Endothelial cell of umbilical vein (primary cell): ENCODE measurements at regions not wholly inside any gene's neighbourhood (a gene's known extent, or its start where the extent isn't known, plus 50 kb on each side); places are given as distances from the start of the nearest gene placed in this dataset.

Source experiments
- BruUV-seq: library from RNA; stranded (reverse); fragments of 400-500 nt; replicated peaks from 2 replicates; lab custom pipeline; 2021; lab: Mats Ljungman, UMichigan
- CTCF ChIA-PET: fragments of 300-600, 350-600 bp; sonication (Branson Sonifier 250); formaldehyde crosslinking; loops from one replicate; lab custom pipeline; 2021; ENCODE audit warnings: antibody characterized with exemption, inconsistent platforms; lab: Charles Lee
- POLR2A ChIA-PET: fragments of 300-600, 350-600 bp; sonication (Branson Sonifier 250); formaldehyde crosslinking; loops from one replicate; lab custom pipeline; 2021; ENCODE audit warnings: antibody characterized with exemption, inconsistent platforms; lab: Charles Lee
- DNase-seq: peaks from one replicate; pipeline ENCODE4 v3.0.0-alpha.2; 2011; ENCODE audit warnings: low read depth, low spot score
- FAIRE-seq: peaks from 2 replicates; lab custom pipeline; 2011; peaks lifted over from hg19 to GRCh38; lab: Jason Lieb, UNC
- H2AFZ ChIP-seq: 2 replicates; pipeline ENCODE4 v1.6.0; 2012; ENCODE audit warnings: low read depth, low read length, control low read depth, inconsistent platforms
- H3K27ac ChIP-seq: 2 replicates; pipeline ENCODE4 v1.5.1; 2011; ENCODE audit warnings: low read depth, mild to moderate bottlenecking, control low read depth, low read length, moderate library complexity; ENCODE audit not compliant: insufficient read depth
- H3K27me3 ChIP-seq, 2 experiments: 2 replicates each; pipeline versions ENCODE4 v1.6.0 to v1.6.1; 2011; ENCODE audit warnings: low read length in 2 of 2, mixed read lengths in 1 of 2; ENCODE audit not compliant: control insufficient read depth in 2 of 2, insufficient read depth in 2 of 2
- H3K36me3 ChIP-seq, 2 experiments: 2 replicates in 1 of 2; 3 replicates in 1 of 2; pipeline ENCODE4 v1.5.1; 2011; ENCODE audit warnings: low read length in 2 of 2, mild to moderate bottlenecking in 1 of 2, moderate library complexity in 1 of 2; ENCODE audit not compliant: control insufficient read depth in 2 of 2, insufficient read depth in 2 of 2; ENCODE audit errors: extremely low read depth in 1 of 2
- H3K4me1 ChIP-seq: 3 replicates; pipeline ENCODE4 v1.5.1; 2011; ENCODE audit warnings: mild to moderate bottlenecking, low read length; ENCODE audit not compliant: control insufficient read depth, insufficient read depth; ENCODE audit errors: extremely low read depth
- H3K4me2 ChIP-seq: 2 replicates; pipeline ENCODE4 v1.6.1; 2011; ENCODE audit warnings: low read length, control low read depth, mixed read lengths; ENCODE audit not compliant: insufficient read depth
- H3K4me3 ChIP-seq, 3 experiments: fragments of 200-600 bp in 1 of 3; sonication (generic), shearing (Covaris generic) in 1 of 3; replicated peaks in 1 of 3; 2 replicates each; pipeline ENCODE4 v1.5.1; 2011 to 2016; ENCODE audit warnings: control low read depth in 3 of 3, low read length in 3 of 3, mild to moderate bottlenecking in 2 of 3, inconsistent platforms in 1 of 3, low read depth in 1 of 3, moderate library complexity in 1 of 3; ENCODE audit not compliant: insufficient read depth in 1 of 3
- H3K79me2 ChIP-seq: 2 replicates; pipeline ENCODE4 v1.6.0; 2012; ENCODE audit warnings: low read length, inconsistent platforms; ENCODE audit not compliant: control insufficient read depth, insufficient read depth
- H3K9ac ChIP-seq: replicated peaks from 2 replicates; pipeline ENCODE3; 2011; ENCODE audit warnings: low read length, control low read depth; ENCODE audit not compliant: insufficient read depth; ENCODE audit errors: extremely low read depth
- H3K9me1 ChIP-seq: replicated peaks from 3 replicates; pipeline ENCODE4 v1.6.0; 2011; ENCODE audit warnings: mild to moderate bottlenecking, low read length; ENCODE audit not compliant: control insufficient read depth, insufficient read depth; ENCODE audit errors: extremely low read depth
- H3K9me3 ChIP-seq: replicated peaks from 2 replicates; pipeline ENCODE4 v1.5.1; 2012; ENCODE audit warnings: low read length, inconsistent platforms; ENCODE audit not compliant: control insufficient read depth, insufficient read depth
- H4K20me1 ChIP-seq: replicated peaks from 2 replicates; pipeline ENCODE3; 2011; ENCODE audit warnings: mild to moderate bottlenecking, low read length; ENCODE audit not compliant: control insufficient read depth, insufficient read depth; ENCODE audit errors: extremely low read depth
- EZH2 ChIP-seq: IDR thresholded peaks from 2 replicates; pipeline ENCODE4 v1.6.1; 2012; ENCODE audit warnings: borderline replicate concordance, low read depth, mild to moderate bottlenecking, moderate library complexity, low read length, inconsistent platforms; ENCODE audit not compliant: severe bottlenecking
- FOS ChIP-seq: IDR thresholded peaks from 2 replicates; pipeline ENCODE4 v1.6.1; 2011; ENCODE audit warnings: mild to moderate bottlenecking, low read length, moderate library complexity, borderline replicate concordance; ENCODE audit not compliant: insufficient read depth
- GATA2 ChIP-seq: IDR thresholded peaks from 2 replicates; pipeline ENCODE4 v1.7.0; 2011; ENCODE audit warnings: low read depth, mild to moderate bottlenecking, moderate library complexity, mixed read lengths, low read length; ENCODE audit not compliant: insufficient read length, insufficient read depth
- JUN ChIP-seq: IDR thresholded peaks from 2 replicates; pipeline ENCODE4 v1.6.1; 2011; ENCODE audit warnings: borderline replicate concordance, low read depth; ENCODE audit not compliant: insufficient read length, insufficient read depth
- MYC ChIP-seq: IDR thresholded peaks from one replicate; pipeline ENCODE4 v1.6.1; 2011; ENCODE audit warnings: mild to moderate bottlenecking, low read depth, low read length
- POLR2A ChIP-seq: IDR thresholded peaks from 2 replicates; pipeline ENCODE4 v1.6.1; 2012; ENCODE audit warnings: low read depth, mild to moderate bottlenecking, control low read depth, low read length
- POLR2AphosphoS5 ChIP-seq: IDR thresholded peaks from 2 replicates; pipeline ENCODE4 v1.6.1; 2012; ENCODE audit warnings: low read depth, mild to moderate bottlenecking, control low read depth, low read length, moderate library complexity; ENCODE audit not compliant: insufficient read depth
- dilution Hi-C: fragments of 300-500 bp; cut with MboI; formaldehyde crosslinking; loops from one replicate; pipeline ENCODE4 v1.15.0; 2019; ENCODE audit warnings: low sequenced_read_pairs; ENCODE audit not compliant: extremely low pct_ligation_motif_present
- intact Hi-C: fragments of 100-400 bp; cut with micrococcal nuclease; formaldehyde crosslinking; loops from one replicate; pipeline ENCODE4 v1.10.0; 2022
- TF ChIP-seq, protein P1 (sequence below), 2 donors: IDR thresholded peaks; 1 replicate in 1 of 2; 2 replicates in 1 of 2; pipeline ENCODE4 v1.5.1; 2011; ENCODE audit warnings: low read length in 2 of 2, mild to moderate bottlenecking in 2 of 2, moderate library complexity in 2 of 2, control low read depth in 1 of 2, inconsistent platforms in 1 of 2, low read depth in 1 of 2; ENCODE audit not compliant: insufficient read depth in 1 of 2; ENCODE audit errors: extremely low read depth in 1 of 2
- TF ChIP-seq, protein P2 (sequence below): IDR thresholded peaks from 2 replicates; pipeline ENCODE4 v1.6.1; 2011; ENCODE audit not compliant: insufficient read depth, insufficient read length

DNA sequence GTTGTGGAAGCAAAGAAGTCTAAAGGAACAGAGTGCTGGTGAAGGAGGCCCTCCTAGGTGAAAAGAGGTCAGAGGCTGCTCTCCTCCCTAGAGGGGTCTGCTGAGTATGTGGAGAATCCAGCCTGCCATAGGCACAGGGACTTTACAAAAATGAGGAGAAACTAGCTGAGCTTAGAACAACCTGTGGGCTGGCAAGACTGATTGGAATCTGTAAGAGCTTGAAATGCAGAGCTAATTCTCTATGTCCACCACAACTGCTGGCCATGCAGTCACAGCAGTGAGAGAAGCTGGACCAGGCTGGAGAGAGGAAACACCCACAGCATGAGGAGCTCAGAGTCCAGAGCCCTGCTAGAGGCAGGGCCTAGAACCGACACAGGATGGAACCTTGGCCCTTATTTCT is 251.0 kb upstream of the MGAT5 start:
- ChIA-PET CTCF (interaction anchor here (0.9 to 2.9 kb wide), 4 partner anchors 9 to 448 kb away, joined by 3 to 7 read pairs (median 4); no protein-coding TSS in a partner anchor), POLR2A (no interaction called here)
- H3K9me1 ChIP-seq = no peaks in the 10 kb centered on the region
- H2AFZ ChIP-seq = no peak overlapping the region
- no peaks in the 10 kb centered on the region for H3K4me1 ChIP-seq
- FAIRE-seq (no peak), DNase-seq (no peak)
- H3K27me3 ChIP-seq = peaks cover 0 to 3% of the 10 kb centered on the region in 2 experiments
- H3K79me2 ChIP-seq = no peaks in the 10 kb centered on the region
- dilution Hi-C loops (no loop called here), intact Hi-C loops (no loop called here)
- H3K4me2 ChIP-seq = no peak overlapping the region
- no peaks in the 10 kb centered on the region for H4K20me1 ChIP-seq
- TF ChIP-seq GATA2 = no peak
- TF ChIP-seq, protein P1, sequence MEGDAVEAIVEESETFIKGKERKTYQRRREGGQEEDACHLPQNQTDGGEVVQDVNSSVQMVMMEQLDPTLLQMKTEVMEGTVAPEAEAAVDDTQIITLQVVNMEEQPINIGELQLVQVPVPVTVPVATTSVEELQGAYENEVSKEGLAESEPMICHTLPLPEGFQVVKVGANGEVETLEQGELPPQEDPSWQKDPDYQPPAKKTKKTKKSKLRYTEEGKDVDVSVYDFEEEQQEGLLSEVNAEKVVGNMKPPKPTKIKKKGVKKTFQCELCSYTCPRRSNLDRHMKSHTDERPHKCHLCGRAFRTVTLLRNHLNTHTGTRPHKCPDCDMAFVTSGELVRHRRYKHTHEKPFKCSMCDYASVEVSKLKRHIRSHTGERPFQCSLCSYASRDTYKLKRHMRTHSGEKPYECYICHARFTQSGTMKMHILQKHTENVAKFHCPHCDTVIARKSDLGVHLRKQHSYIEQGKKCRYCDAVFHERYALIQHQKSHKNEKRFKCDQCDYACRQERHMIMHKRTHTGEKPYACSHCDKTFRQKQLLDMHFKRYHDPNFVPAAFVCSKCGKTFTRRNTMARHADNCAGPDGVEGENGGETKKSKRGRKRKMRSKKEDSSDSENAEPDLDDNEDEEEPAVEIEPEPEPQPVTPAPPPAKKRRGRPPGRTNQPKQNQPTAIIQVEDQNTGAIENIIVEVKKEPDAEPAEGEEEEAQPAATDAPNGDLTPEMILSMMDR (IDR thresholded peaks at IDR 0.05; ENCODE audit: extremely low read depth in 1 of 2, insufficient read depth in 1 of 2, low read depth in 1 of 2, low read length in 2 of 2) = no peak
- no peak for TF ChIP-seq POLR2A
- TF ChIP-seq POLR2AphosphoS5 = no peak
- no peak for TF ChIP-seq JUN
- TF ChIP-seq MYC = no peak
- TF ChIP-seq, protein P2, sequence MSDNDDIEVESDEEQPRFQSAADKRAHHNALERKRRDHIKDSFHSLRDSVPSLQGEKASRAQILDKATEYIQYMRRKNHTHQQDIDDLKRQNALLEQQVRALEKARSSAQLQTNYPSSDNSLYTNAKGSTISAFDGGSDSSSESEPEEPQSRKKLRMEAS = no peak
- TF ChIP-seq FOS = no peak
- TF ChIP-seq EZH2 = no peak
- no peak overlapping the region for H3K9ac ChIP-seq
- no peaks in the 10 kb centered on the region for H3K36me3 ChIP-seq
- H3K27ac ChIP-seq = no peak overlapping the region
- H3K9me3 ChIP-seq = no peaks in the 10 kb centered on the region
- H3K4me3 ChIP-seq = no peak overlapping the region
- no TSS peak for BruUV-seq
